ENCODE measurements at regions not wholly inside any gene's neighbourhood (a gene's known extent, or its start where the extent isn't known, plus 50 kb on each side); places are given as distances from the start of the nearest gene placed in this dataset.

- H3K4me3 ChIP-seq (ENCODE audit: low read depth, low read length) = no peak overlapping the region
- peak; percentile 70 for TF ChIP-seq CTCF (IDR thresholded peaks at IDR 0.05; ENCODE audit: low read depth, low read length)
These were observed 96.7 kb upstream of the BACH2 start for GRCh38 chr6:90393232-90393884.

GRCh38 chr6:90390379-90390778 is 93.7 kb upstream of the BACH2 start:
- H3K4me3 ChIP-seq (ENCODE audit: low read depth, low read length) = no peak overlapping the region
- no peak for TF ChIP-seq CTCF (IDR thresholded peaks at IDR 0.05; ENCODE audit: low read depth, low read length)

GRCh38 chr6:90388395-90388794 is 91.8 kb upstream of the BACH2 start:
- no peak for TF ChIP-seq CTCF (IDR thresholded peaks at IDR 0.05; ENCODE audit: low read depth, low read length)
- no peak overlapping the region for H3K4me3 ChIP-seq (ENCODE audit: low read depth, low read length)

GRCh38 chr6:90387826-90388225 is 91.2 kb upstream of the BACH2 start:
- no peak overlapping the region for H3K4me3 ChIP-seq (ENCODE audit: low read depth, low read length)
- TF ChIP-seq CTCF (IDR thresholded peaks at IDR 0.05; ENCODE audit: low read depth, low read length) = no peak

- TF ChIP-seq CTCF (IDR thresholded peaks at IDR 0.05; ENCODE audit: low read depth, low read length) = no peak
These were observed 90.7 kb upstream of the BACH2 start for GRCh38 chr6:90387383-90387775.

GRCh38 chr6:90386399-90387382 is 90.0 kb upstream of the BACH2 start:
- TF ChIP-seq CTCF (IDR thresholded peaks at IDR 0.05; ENCODE audit: low read depth, low read length) = no peak
- no peak overlapping the region for H3K4me3 ChIP-seq (ENCODE audit: low read depth, low read length)

More at GRCh38 chr6:90387383-90387775, 90.7 kb upstream of the BACH2 start:
- no peak overlapping the region for H3K4me3 ChIP-seq (ENCODE audit: low read depth, low read length)
